ENCODE measurements at regions not wholly inside any gene's neighbourhood (a gene's known extent, or its start where the extent isn't known, plus 50 kb on each side); places are given as distances from the start of the nearest gene placed in this dataset.

- H3K27me3 ChIP-seq, result no peaks in the 10 kb centered on the region
- no peak for TF ChIP-seq POLR2A (IDR thresholded peaks at IDR 0.05)
- no peak for TF ChIP-seq CTCF (IDR thresholded peaks at IDR 0.05)
- no peaks in the 10 kb centered on the region for H3K36me3 ChIP-seq (ENCODE audit: low read depth, missing control alignments)
- no peaks in the 10 kb centered on the region for H3K4me1 ChIP-seq
- 17 to 32% methylated on average over 2 of the region's 2 CpGs for WGBS, 2 donors
- intact Hi-C loops (cut with DNase I; ENCODE audit: low total_unique reads), result no loop called here
- H3K27ac ChIP-seq, result no peak overlapping the region
- H3K4me3 ChIP-seq, result no peak overlapping the region
- no peak for DNase-seq
- no peaks in the 10 kb centered on the region for H3K9me3 ChIP-seq
Measured at GRCh38 chr6:81572020-81572419, 180.5 kb downstream of the TENT5A start.

- Histone ChIP-seq H3K9me3 (no peaks in the 10 kb centered on the region), H3K36me3 (ENCODE audit: low read depth, missing control alignments) (no peaks in the 10 kb centered on the region), H3K4me3 (no peak overlapping the region), H3K4me1 (no peaks in the 10 kb centered on the region), H3K27ac (no peak overlapping the region), H3K27me3 (no peaks in the 10 kb centered on the region)
- TF ChIP-seq CTCF (IDR thresholded peaks at IDR 0.05), result no peak
- no peak for TF ChIP-seq POLR2A (IDR thresholded peaks at IDR 0.05)
- intact Hi-C loops (cut with DNase I; ENCODE audit: low total_unique reads), result no loop called here
- DNase-seq, result no peak
- WGBS, 2 donors, result 95 to 100% methylated on average over 1 of the region's 1 CpG
Measured at GRCh38 chr6:81570681-81571080, 181.8 kb downstream of the TENT5A start.

GRCh38 chr6:81568973-81569372, 183.5 kb downstream of the TENT5A start:
- Histone ChIP-seq H3K27ac (no peak overlapping the region), H3K27me3 (no peaks in the 10 kb centered on the region), H3K4me3 (no peak overlapping the region), H3K36me3 (ENCODE audit: low read depth, missing control alignments) (no peaks in the 10 kb centered on the region), H3K9me3 (no peaks in the 10 kb centered on the region), H3K4me1 (no peaks in the 10 kb centered on the region)
- TF ChIP-seq POLR2A (IDR thresholded peaks at IDR 0.05) (no peak), CTCF (IDR thresholded peaks at IDR 0.05) (no peak)
- DNase-seq, result no peak
- intact Hi-C loops (cut with DNase I; ENCODE audit: low total_unique reads), result no loop called here
- WGBS, 2 donors, result 89 to 98% methylated on average over 2 of the region's 2 CpGs

- TF ChIP-seq POLR2A (IDR thresholded peaks at IDR 0.05), result no peak
- TF ChIP-seq CTCF (IDR thresholded peaks at IDR 0.05), result no peak
- Histone ChIP-seq H3K4me3 (no peak overlapping the region), H3K4me1 (no peaks in the 10 kb centered on the region), H3K27me3 (no peaks in the 10 kb centered on the region), H3K36me3 (ENCODE audit: low read depth, missing control alignments) (no peaks in the 10 kb centered on the region), H3K27ac (no peak overlapping the region), H3K9me3 (no peaks in the 10 kb centered on the region)
- intact Hi-C loops (cut with DNase I; ENCODE audit: low total_unique reads), result no loop called here
- 74% methylated on average over 2 of the region's 2 CpGs for WGBS, 2 donors
- no peak for DNase-seq
Measured at GRCh38 chr6:81565071-81565470, 187.4 kb downstream of the TENT5A start.

- Histone ChIP-seq H3K36me3 (ENCODE audit: low read depth, missing control alignments) (no peaks in the 10 kb centered on the region), H3K27me3 (no peaks in the 10 kb centered on the region), H3K4me1 (no peaks in the 10 kb centered on the region), H3K4me3 (no peak overlapping the region), H3K27ac (no peak overlapping the region), H3K9me3 (no peaks in the 10 kb centered on the region)
- DNase-seq, result no peak
- TF ChIP-seq POLR2A (IDR thresholded peaks at IDR 0.05) (no peak), CTCF (IDR thresholded peaks at IDR 0.05) (no peak)
- intact Hi-C loops (cut with DNase I; ENCODE audit: low total_unique reads), result no loop called here
- WGBS, 2 donors, result 89 to 97% methylated on average over 2 of the region's 2 CpGs
Measured at GRCh38 chr6:81564470-81565068, 187.9 kb downstream of the TENT5A start.

Measured in testis (tissue), 2 donors.